ENCODE measurements at regions not wholly inside any gene's neighbourhood (a gene's known extent, or its start where the extent isn't known, plus 50 kb on each side); places are given as distances from the start of the nearest gene placed in this dataset.
A peak's percentile ranks its signal among the peaks of the same experiment; 100 is the strongest.
"Not testable (repeated sequence)": the region's sequence is repeated elsewhere in the genome, so short reads cannot be mapped to it uniquely, and the experiment has no call there.

DNA sequence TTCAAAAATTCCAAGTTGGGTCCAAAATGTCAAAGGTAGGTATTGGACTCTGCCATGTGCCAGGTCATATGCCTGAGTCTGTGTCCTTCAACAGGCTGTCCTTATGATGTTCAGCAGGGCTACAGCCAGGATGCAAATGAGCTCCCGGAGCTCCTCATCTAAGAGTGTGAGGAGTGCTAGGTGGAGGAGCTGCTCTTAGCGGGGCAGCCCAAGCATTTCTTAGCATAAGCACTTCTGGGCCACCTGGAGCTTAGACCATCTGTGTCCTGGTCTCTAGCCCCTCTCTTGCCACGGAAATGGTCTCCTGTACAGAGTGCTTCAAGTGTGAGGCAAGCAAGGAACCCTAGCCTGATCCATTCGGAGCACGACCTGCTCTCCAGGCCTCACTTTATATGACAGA, 64.6 kb upstream of the PRR23C start:
- Mint-ChIP-seq H3K27ac (no peak overlapping the region), H3K4me1 (ENCODE audit: low read depth in 2 of 2) (peaks cover 0 to 9% of the 10 kb centered on the region in 2 donors), H3K9me3 (no peaks in the 10 kb centered on the region), H3K27me3 (peaks cover 0 to 6% of the 10 kb centered on the region in 2 donors), H3K36me3 (no peaks in the 10 kb centered on the region), H3K4me3 (no peak overlapping the region)
- DNase-seq (ENCODE audit: low spot score) (no peak), ATAC-seq (no peak)

DNA sequence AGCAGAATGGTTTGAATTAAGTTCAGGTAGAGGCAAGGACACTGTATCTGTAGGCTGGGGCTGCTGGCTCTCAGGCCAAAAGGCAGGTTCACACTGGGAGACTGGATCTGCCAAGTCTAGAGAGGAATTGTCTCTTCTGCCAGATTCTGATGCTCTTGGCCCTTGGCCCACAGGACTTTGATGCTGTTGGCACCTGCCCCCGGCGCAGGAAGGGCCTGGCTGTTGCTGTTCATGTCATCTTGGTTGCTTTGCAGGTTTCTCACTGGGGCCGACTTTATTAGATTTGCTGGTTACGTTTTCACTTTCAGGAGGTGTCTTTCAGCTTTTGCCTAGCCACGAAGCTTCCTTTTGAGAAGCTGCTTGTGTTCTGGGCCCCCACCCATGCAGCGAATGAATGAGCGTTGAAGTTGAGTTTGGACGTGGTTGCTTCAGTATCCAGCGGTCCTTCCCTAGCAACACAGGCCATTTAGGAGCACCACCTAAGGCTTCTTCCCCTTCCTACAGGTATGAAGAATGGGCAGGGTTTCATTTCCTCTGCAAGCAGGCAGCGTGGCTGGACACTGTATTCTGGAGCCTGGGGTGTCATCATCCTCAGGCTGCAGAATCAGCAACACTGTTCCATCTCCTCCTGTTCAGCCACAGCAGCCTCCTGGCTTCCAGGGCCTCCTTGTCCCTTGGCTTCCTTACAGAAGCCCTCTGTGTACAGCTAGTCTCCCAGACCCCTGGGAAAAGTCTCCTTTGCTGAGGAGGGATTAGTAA, 65.6 kb upstream of the PRR23C start:
- Mint-ChIP-seq H3K27me3 (peaks cover 0 to 6% of the 10 kb centered on the region in 2 donors), H3K4me3 (no peak overlapping the region), H3K4me1 (ENCODE audit: low read depth in 2 of 2) (peaks cover 0 to 9% of the 10 kb centered on the region in 2 donors), H3K9me3 (no peaks in the 10 kb centered on the region), H3K36me3 (no peaks in the 10 kb centered on the region), H3K27ac (no peak overlapping the region)
- DNase-seq (ENCODE audit: low spot score) (no peak), ATAC-seq (no peak)

DNA sequence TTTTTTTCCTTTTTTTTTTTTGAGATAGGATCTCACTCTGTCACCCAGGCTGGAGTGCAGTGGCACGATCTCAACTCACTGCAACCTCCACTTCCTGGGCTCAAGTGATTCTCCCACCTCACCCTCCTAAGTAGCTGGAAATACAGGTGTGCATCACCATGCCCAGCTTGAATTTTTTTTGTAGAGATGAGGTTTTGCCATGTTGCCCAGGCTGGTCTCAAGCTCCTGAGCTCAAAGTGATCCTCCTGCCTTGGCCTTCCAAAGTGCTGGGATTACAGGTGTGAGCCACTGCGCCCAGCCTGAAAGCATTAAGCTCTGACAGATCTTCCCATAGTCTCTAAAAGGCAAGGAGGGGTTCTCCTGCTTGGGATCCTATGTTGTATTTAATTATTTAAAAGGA, 66.2 kb upstream of the PRR23C start:
- not testable (repeated sequence) for H3K36me3 Mint-ChIP-seq; H3K27ac Mint-ChIP-seq; H3K4me3 Mint-ChIP-seq; ATAC-seq; H3K27me3 Mint-ChIP-seq; DNase-seq (ENCODE audit: low spot score); H3K4me1 Mint-ChIP-seq (ENCODE audit: low read depth in 2 of 2); H3K9me3 Mint-ChIP-seq

DNA sequence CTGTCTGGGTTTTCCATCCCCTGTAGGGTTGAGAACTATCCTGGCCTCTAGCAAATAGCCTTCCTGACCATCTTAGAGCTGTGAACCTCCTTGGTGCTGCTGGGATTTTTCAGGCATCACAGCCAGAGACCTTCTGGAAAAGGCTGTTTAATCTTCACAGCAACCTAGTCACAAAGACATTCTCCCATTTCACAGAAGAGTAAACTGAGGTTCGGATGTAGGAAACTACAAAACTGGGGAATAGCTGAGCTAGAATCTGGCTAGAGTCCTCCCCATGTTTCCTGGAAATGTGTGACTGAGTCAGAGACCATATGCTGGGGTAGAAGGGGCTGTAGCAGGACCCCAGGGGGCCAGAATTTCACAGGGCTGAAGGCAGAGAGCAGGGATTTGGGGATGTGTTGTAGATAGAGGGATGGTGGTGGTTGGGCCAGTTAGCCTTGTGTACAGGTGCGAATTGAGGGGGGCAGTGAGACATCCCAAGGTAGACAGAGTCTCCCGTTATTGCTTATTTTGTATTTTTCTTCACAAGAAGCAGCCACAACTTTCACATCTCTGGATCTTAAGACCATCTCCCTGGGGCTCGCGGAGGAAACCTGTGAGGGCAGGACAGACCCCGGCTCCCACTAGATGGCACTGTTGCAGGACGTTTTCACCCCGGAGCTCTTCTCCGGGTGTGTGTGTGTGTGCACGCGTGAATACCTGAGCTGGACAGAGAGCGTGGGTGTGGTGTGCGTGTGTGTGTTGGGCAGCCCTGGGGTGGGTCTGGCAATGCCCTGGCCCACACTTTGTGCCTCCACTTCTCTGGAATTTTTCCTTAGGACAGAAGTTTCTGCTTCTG, 66.9 kb upstream of the PRR23C start:
- no peak for DNase-seq (ENCODE audit: low spot score)
- Mint-ChIP-seq H3K27me3 (no peaks in the 10 kb centered on the region), H3K36me3 (no peaks in the 10 kb centered on the region), H3K9me3 (no peaks in the 10 kb centered on the region), H3K4me3 (no peak overlapping the region), H3K27ac (no peak overlapping the region), H3K4me1 (ENCODE audit: low read depth in 2 of 2) (peaks cover 0 to 9% of the 10 kb centered on the region in 2 donors)
- ATAC-seq, result peak; percentile 63 to 70

DNA sequence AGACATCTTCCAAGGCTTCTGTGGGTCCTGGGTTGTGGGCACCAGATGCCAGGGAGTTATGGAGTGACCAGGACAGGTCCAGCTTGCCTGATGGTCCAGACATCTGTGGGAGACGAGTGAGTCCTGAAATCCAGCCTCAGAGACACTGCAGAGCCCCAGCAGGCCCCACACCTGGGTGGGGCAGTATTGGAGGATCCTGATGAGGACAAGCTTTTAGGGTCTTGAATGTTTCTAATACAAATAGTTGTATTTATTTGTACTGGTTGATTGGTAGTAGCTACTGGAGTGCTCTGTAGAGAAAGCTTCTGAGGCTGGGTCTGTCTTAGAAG, 67.5 kb upstream of the PRR23C start:
- Mint-ChIP-seq H3K4me3 (no peak overlapping the region), H3K27ac (no peak overlapping the region), H3K27me3 (no peaks in the 10 kb centered on the region), H3K36me3 (no peaks in the 10 kb centered on the region), H3K9me3 (no peaks in the 10 kb centered on the region), H3K4me1 (ENCODE audit: low read depth in 2 of 2) (peaks cover 0 to 9% of the 10 kb centered on the region in 2 donors)
- DNase-seq (ENCODE audit: low spot score), result no peak
- peak; percentile 2 to 21 for ATAC-seq

DNA sequence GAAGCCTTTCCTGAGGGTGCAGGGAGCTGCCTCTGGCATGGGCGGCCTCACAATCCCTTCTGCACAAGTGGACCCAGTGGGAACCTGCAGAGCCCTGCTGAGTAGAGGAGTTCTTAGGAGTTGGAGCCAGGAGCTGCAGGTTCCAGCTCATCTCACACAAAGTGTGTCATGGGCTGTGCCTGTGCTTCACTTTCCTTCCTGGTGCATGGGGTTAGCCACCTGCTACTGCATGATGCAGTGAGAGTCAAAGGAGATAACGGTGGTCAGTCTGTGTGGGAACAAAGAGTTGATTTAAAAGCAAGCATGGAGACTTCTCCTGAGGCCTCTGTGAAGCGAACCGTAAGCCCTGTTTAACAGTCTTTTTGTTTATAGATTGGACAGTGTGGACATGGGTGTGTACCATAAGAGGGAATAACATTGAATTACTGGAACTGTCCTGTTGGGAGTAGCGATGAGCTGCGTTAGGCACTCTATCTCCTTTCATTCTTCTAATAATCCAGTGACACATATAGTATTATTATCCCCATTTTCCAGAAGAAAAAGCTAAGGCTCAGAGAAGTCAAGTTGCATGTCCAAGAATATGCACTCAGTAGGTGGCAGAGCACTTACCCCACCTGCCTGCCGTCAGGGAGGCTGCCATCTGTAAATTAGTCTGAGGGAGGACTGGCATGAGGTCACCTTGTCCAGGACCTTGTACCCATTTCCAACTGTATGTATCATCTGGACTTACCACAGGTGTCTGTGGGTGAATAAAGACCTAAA, 68.7 kb upstream of the PRR23C start:
- H3K4me3 Mint-ChIP-seq, result no peak overlapping the region
- H3K36me3 Mint-ChIP-seq, result no peaks in the 10 kb centered on the region
- H3K4me1 Mint-ChIP-seq (ENCODE audit: low read depth in 2 of 2), result peaks cover 0 to 9% of the 10 kb centered on the region in 2 donors
- no peaks in the 10 kb centered on the region for H3K9me3 Mint-ChIP-seq
- ATAC-seq, result peak; percentile 45 to 46
- no peak for DNase-seq (ENCODE audit: low spot score)
- no peaks in the 10 kb centered on the region for H3K27me3 Mint-ChIP-seq
- H3K27ac Mint-ChIP-seq, result no peak overlapping the region

DNA sequence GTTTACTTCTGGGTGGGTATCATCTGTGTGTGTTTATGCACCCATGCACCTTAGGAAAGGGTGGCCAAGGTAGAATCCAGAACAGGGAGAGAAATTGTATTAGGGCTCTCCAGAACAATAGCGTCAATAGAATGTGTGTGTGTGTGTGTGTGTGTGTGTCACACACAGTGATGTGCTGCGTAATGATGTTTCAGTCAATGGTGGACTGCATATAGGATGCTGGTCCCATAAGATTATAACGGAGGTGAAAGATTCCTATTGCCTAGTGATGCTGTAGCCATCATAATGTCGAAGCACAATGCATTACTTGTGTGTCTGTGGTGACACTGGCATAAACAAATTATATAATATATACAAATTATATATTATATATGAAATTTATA, 69.3 kb upstream of the PRR23C start:
- H3K27ac Mint-ChIP-seq, result no peak overlapping the region
- H3K4me3 Mint-ChIP-seq, result no peak overlapping the region
- peaks cover 0 to 9% of the 10 kb centered on the region in 2 donors for H3K4me1 Mint-ChIP-seq (ENCODE audit: low read depth in 2 of 2)
- DNase-seq (ENCODE audit: low spot score), result no peak
- ATAC-seq, result no peak
- H3K9me3 Mint-ChIP-seq, result no peaks in the 10 kb centered on the region
- no peaks in the 10 kb centered on the region for H3K27me3 Mint-ChIP-seq
- no peaks in the 10 kb centered on the region for H3K36me3 Mint-ChIP-seq

DNA sequence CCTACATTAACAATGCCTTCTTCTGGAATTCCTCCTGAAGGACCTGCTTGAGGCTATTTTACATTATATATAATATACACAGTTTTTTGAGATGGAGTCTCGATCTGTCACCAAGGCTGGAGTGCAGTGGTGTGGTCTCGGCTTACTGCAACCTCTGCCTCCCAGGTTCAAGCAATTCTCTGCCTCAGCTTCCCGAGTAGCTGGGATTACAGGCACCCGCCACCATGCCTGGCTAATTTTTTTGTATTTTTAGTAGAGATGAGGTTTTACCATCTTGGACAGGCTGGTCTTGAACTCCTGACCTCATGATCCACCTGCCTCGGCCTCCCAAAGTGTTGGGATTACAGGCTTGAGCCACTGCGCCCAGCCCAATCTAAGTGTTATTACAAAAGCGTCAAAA, 71.9 kb upstream of the PRR23C start:
- not testable (repeated sequence) for H3K27ac Mint-ChIP-seq; H3K27me3 Mint-ChIP-seq; ATAC-seq; H3K4me3 Mint-ChIP-seq; H3K9me3 Mint-ChIP-seq; H3K36me3 Mint-ChIP-seq; DNase-seq (ENCODE audit: low spot score)
- peaks cover 13 to 15% of the 10 kb centered on the region in 2 donors for H3K4me1 Mint-ChIP-seq (ENCODE audit: low read depth in 2 of 2)

DNA sequence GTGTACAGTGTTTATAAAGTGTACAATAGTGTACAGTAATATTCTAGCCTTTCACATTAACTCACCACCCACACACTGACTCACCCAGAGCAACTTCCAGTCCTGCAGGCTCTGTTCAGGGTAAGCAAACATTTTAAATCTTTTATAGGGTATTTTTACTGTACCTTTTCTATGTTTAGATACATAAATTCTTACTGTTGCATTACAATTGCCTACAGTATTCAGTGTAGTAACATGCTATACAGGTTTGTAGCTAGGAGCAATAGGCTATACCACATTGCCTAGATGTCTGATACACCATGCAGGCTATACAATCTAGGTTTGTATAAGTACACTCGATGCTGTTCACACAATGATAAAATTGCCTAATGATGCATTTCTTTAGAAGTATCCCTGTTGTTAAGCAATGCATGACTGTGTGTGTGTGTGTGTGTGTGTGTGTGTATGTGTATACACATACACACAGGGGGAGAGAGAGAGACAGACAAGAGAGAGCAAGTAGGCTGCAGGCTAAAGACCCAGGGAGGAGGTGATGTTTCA, 72.5 kb upstream of the PRR23C start:
- no peaks in the 10 kb centered on the region for H3K27me3 Mint-ChIP-seq
- ATAC-seq (no peak), DNase-seq (ENCODE audit: low spot score) (no peak)
- H3K9me3 Mint-ChIP-seq, result no peaks in the 10 kb centered on the region
- no peak overlapping the region for H3K27ac Mint-ChIP-seq
- peaks cover 11 to 15% of the 10 kb centered on the region in 2 donors for H3K4me1 Mint-ChIP-seq (ENCODE audit: low read depth in 2 of 2)
- H3K36me3 Mint-ChIP-seq, result no peaks in the 10 kb centered on the region
- H3K4me3 Mint-ChIP-seq, result no peak overlapping the region

DNA sequence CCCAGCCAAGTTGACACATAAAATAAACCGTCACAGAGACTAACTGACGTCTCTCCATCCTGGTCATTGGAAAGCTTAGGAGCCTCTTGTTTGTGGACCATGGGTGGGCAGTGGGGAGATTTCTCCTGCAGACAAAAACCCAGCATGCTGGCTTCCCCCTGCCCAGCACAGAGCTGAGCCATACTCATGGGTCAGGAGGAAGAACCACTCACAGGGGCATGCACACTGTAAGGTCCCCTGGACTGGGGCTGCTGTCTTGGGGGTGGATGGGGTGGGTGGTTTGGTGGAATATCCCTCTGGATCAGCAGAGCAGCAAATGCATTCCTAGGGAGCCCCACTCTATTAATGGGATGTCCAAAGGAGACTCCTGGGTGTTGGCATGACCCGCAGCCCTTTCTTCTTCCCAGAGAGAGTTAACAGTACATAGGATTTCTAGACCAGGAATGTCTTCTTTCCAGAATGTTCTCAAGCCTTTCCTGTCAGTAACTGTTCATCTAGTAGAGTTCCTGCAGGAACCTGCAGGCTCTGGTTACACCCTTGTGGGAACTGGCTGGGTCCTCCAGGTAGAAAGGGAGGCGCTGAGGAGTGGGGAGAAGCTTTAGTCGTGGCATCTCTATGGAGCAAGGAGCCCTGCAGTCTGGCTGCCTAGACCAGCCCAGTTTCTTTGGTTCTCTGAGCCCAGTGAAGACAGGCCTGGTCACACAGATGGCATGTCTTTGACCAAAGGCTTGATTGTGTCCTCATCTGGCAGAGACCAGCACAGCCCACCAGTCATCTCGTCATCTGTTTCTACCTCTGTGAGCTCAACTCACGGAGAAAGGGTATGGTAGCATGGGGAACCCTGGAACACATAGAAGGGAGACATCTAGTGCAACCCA, 73.4 kb upstream of the PRR23C start:
- DNase-seq (ENCODE audit: low spot score) (no peak), ATAC-seq (peak in 1 of 2 donors; percentile 45)
- peaks cover 11 to 20% of the 10 kb centered on the region in 2 donors for H3K4me1 Mint-ChIP-seq (ENCODE audit: low read depth in 2 of 2)
- H3K27me3 Mint-ChIP-seq, result no peaks in the 10 kb centered on the region
- H3K36me3 Mint-ChIP-seq, result no peaks in the 10 kb centered on the region
- no peaks in the 10 kb centered on the region for H3K9me3 Mint-ChIP-seq
- no peak overlapping the region for H3K27ac Mint-ChIP-seq
- H3K4me3 Mint-ChIP-seq, result no peak overlapping the region

DNA sequence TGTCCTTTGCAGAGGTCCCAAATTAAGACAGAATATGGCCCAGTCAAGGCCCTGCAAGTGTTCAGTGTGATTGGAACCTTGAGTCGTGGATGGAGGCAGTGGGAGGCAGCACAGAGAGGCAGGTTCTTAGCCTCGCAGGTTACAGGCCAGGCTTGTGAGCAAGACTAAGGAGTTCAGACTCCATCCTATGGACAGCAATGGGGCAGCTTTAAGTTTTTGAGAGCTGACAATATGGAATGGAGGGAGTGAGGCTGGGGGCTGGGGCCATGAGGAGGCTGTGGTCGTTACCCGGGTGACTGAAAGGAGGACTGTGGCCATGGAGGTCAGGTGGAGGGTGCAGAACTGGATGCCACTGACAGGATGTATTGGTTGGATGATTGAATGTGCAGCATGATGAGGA, 74.1 kb upstream of the PRR23C start:
- no peak for DNase-seq (ENCODE audit: low spot score)
- Mint-ChIP-seq H3K27ac (no peak overlapping the region), H3K27me3 (no peaks in the 10 kb centered on the region), H3K9me3 (no peaks in the 10 kb centered on the region), H3K36me3 (no peaks in the 10 kb centered on the region), H3K4me1 (ENCODE audit: low read depth in 2 of 2) (peaks cover 11 to 20% of the 10 kb centered on the region in 2 donors), H3K4me3 (no peak overlapping the region)
- no peak for ATAC-seq

DNA sequence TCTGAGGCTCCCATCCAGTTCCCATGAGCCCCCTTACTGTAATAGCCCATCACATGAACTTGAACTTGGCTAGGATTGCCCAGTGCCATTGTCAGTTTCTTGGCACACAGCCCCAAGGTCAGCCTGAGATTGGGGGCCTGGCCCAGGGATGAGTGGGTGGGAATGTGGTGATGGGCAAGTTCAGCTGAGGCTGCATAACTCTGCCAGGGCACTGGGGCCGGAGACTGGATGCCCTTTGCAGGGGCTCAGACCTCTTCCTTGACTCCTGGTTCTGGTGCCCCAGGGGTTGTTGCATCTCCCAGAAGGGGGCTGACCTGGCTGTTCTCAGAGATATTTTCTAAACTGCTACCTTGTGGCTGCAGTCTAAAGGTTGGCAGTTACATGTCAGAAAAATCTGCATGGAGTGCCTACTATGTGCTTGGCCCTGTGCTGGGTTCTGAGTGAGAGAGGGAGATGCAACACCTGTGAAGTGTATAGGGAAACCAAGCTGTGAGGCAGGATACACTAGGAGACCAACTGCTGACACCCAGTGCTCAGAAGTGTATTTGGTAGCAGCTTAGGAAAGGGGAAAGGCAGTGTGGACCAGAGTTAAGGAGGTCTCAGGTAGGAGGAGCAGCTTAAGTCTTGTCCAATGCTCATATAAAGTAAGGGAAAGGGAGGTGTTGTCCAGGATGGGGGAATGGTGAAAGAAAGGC, 74.8 kb upstream of the PRR23C start:
- Mint-ChIP-seq H3K4me3 (no peak overlapping the region), H3K9me3 (no peaks in the 10 kb centered on the region), H3K36me3 (no peaks in the 10 kb centered on the region), H3K27ac (no peak overlapping the region), H3K27me3 (no peaks in the 10 kb centered on the region), H3K4me1 (ENCODE audit: low read depth in 2 of 2) (peaks cover 11 to 20% of the 10 kb centered on the region in 2 donors)
- ATAC-seq (no peak), DNase-seq (ENCODE audit: low spot score) (no peak)
